ENCODE measurements at regions not wholly inside any gene's neighbourhood (a gene's known extent, or its start where the extent isn't known, plus 50 kb on each side); places are given as distances from the start of the nearest gene placed in this dataset.
"Not testable (repeated sequence)": the region's sequence is repeated elsewhere in the genome, so short reads cannot be mapped to it uniquely, and the experiment has no call there.

DNA sequence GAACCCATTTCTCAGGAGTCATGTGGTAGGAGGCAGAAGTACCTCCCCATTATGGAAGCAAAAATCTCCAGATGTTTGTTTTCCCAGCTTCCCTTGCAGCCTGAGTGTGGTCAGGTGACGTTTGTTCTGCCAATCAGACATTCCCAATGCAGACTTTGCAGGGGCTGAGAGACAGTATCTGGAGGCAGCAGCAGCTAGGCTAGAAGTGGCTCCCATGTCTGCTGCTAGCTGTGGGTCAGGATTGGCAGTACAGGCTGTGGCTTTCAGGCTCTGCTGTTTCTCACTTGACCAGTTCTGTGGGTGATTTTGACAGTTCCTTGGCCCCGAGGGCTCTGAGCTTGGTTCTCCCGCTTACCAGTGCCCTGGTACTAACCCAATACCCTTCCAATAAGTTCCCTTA is 58.6 kb upstream of the NBPF3 start (continued):
- TF ChIP-seq USF2 (CRISPR knock-in tag; IDR thresholded peaks at IDR 0.05) (peak; percentile 77), ZNF217 (CRISPR knock-in tag; IDR thresholded peaks at IDR 0.05) (no peak), SRSF3 (IDR thresholded peaks at IDR 0.05; ENCODE audit: insufficient read depth, low read length) (no peak), EWSR1 (IDR thresholded peaks at IDR 0.05; ENCODE audit: borderline replicate concordance, low read depth, partially characterized antibody) (no peak), SP1 (CRISPR knock-in tag; IDR thresholded peaks at IDR 0.05) (no peak)
- TF ChIP-seq, protein P1, sequence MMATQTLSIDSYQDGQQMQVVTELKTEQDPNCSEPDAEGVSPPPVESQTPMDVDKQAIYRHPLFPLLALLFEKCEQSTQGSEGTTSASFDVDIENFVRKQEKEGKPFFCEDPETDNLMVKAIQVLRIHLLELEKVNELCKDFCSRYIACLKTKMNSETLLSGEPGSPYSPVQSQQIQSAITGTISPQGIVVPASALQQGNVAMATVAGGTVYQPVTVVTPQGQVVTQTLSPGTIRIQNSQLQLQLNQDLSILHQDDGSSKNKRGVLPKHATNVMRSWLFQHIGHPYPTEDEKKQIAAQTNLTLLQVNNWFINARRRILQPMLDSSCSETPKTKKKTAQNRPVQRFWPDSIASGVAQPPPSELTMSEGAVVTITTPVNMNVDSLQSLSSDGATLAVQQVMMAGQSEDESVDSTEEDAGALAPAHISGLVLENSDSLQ (IDR thresholded peaks at IDR 0.05), result peak; percentile 70
- TF ChIP-seq, protein P2, sequence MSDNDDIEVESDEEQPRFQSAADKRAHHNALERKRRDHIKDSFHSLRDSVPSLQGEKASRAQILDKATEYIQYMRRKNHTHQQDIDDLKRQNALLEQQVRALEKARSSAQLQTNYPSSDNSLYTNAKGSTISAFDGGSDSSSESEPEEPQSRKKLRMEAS (CRISPR knock-in tag; IDR thresholded peaks at IDR 0.05), result peak; percentile 26; the same call in 1 of the 2 replicates

GRCh38 chr1:21380147-21380546 is 59.8 kb upstream of the NBPF3 start:
- BruUV-seq (replicated peaks); in situ Hi-C loops (cut with MboI); FAIRE-seq; H4K20me1 ChIP-seq (replicated peaks; ENCODE audit: control insufficient read depth, insufficient read depth, low read length); H3K9me1 ChIP-seq (ENCODE audit: control insufficient read depth, insufficient read depth, low read length); H3K79me2 ChIP-seq (ENCODE audit: control insufficient read depth, insufficient read depth, low read length); H3K9me3 ChIP-seq (replicated peaks; ENCODE audit: control insufficient read depth, insufficient read depth, low read depth, low read length); CTCF ChIA-PET (ENCODE audit: low intra/inter-chr PET ratio); H3K4me1 ChIP-seq (replicated peaks in 1 of 2; ENCODE audit: control insufficient read depth in 2 of 2, insufficient read depth in 2 of 2, low read length in 2 of 2); H3K4me3 ChIP-seq; H2AFZ ChIP-seq (ENCODE audit: low read depth, low read length); H3K36me3 ChIP-seq (ENCODE audit: control insufficient read depth, insufficient read depth, low read length); H3K4me2 ChIP-seq (ENCODE audit: insufficient read depth, low read length); intact Hi-C loops (cut with micrococcal nuclease); POLR2A ChIA-PET; H3K27me3 ChIP-seq (ENCODE audit: control insufficient read depth in 2 of 2, insufficient read depth in 2 of 2, low read length in 2 of 2); DNase-seq (ENCODE audit: extremely low read depth in 1 of 4, low spot score in 3 of 4); H3K27ac ChIP-seq (ENCODE audit: extremely low read depth, low read depth, low read length); H3K9ac ChIP-seq (ENCODE audit: insufficient read depth in 1 of 2, low read depth in 2 of 2, low read length in 2 of 2); ATAC-seq: not testable (repeated sequence)
- WGBS (ENCODE audit: insufficient coverage, low coverage, missing lambda C conversion rate), result 8% methylated on average over 7 of the region's 7 CpGs
- peak; percentile 37 for TF ChIP-seq RBM25 (IDR thresholded peaks at IDR 0.05; ENCODE audit: low read depth, low read length, severe bottlenecking)

Data from K562 (cell line).